Mucosa of descending colon (tissue), 3 donors: ENCODE measurements at regions not wholly inside any gene's neighbourhood (a gene's known extent, or its start where the extent isn't known, plus 50 kb on each side); places are given as distances from the start of the nearest gene placed in this dataset.

Experiments
- ATAC-seq: fragments of 200-7000 bp; cut with Tn5 transposase; one replicate; pipeline ENCODE4 v1.9.1; 2020; ENCODE audit warnings: mild to moderate bottlenecking, moderate library complexity
- DNase-seq, 3 donors: peaks; one replicate each; pipeline ENCODE4 v3.0.0-alpha.2; 2020
- H3K36me3 ChIP-seq: fragments of 200-600 bp; one replicate; pipeline ENCODE4 v1.8.0; 2021; ENCODE audit warnings: low read depth, mild to moderate bottlenecking
- H3K4me1 ChIP-seq: fragments of 200-600 bp; one replicate; pipeline ENCODE4 v1.8.0; 2021; ENCODE audit warnings: low read depth, mild to moderate bottlenecking
- H3K4me3 ChIP-seq: fragments of 200-600 bp; one replicate; pipeline ENCODE4 v1.8.0; 2021; ENCODE audit warnings: mild to moderate bottlenecking
- H3K9me3 ChIP-seq: fragments of 200-600 bp; one replicate; pipeline ENCODE4 v1.8.0; 2021; ENCODE audit warnings: mild to moderate bottlenecking
- intact Hi-C, 2 donors: fragments of 100-400 bp; cut with DNase I in 1 of 2; cut with micrococcal nuclease in 1 of 2; formaldehyde crosslinking; loops; one replicate each; pipeline versions ENCODE4 v1.11.0 to v1.11.1; 2022; cut with DNase I, micrococcal nuclease
- TF ChIP-seq, protein P1 (sequence below): fragments of 200-600 bp; IDR thresholded peaks from one replicate; pipeline ENCODE4 v1.8.0; 2022; ENCODE audit warnings: antibody characterized with exemption, mild to moderate bottlenecking
- donor health status: DM: no; HTN: no; CAD: no; lungs with moderate emphysema.
- donor health status: DM: no; HTN: no; CAD: no.
- donor health status: DM: no; HTN: yes; CAD: no.

DNA sequence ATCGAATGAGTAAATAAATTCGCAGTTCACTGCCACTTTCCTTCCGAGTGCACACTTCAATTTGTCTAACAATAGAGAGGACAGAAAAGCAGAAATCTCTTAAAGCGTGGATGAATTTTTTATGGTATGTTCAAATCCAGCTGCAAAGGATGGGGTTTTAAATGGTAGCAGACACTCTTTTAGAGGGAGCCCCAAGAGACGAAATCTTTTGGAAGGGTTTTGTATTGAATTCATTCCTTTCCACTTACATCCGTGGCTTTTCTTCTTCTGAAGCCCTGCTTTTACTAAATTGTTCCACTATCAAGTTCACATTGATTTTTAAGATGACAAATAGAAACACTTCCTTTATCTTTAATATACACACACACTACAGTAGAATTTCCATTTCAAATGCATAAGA, 680.7 kb downstream of the NR4A2 start:
- TF ChIP-seq, protein P1, sequence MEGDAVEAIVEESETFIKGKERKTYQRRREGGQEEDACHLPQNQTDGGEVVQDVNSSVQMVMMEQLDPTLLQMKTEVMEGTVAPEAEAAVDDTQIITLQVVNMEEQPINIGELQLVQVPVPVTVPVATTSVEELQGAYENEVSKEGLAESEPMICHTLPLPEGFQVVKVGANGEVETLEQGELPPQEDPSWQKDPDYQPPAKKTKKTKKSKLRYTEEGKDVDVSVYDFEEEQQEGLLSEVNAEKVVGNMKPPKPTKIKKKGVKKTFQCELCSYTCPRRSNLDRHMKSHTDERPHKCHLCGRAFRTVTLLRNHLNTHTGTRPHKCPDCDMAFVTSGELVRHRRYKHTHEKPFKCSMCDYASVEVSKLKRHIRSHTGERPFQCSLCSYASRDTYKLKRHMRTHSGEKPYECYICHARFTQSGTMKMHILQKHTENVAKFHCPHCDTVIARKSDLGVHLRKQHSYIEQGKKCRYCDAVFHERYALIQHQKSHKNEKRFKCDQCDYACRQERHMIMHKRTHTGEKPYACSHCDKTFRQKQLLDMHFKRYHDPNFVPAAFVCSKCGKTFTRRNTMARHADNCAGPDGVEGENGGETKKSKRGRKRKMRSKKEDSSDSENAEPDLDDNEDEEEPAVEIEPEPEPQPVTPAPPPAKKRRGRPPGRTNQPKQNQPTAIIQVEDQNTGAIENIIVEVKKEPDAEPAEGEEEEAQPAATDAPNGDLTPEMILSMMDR = no peak
- DNase-seq = no peak
- ATAC-seq = no peak
- Histone ChIP-seq H3K9me3 (no peaks in the 10 kb centered on the region), H3K4me3 (no peak overlapping the region), H3K4me1 (no peaks in the 10 kb centered on the region), H3K36me3 (no peaks in the 10 kb centered on the region)
- intact Hi-C loops = no loop called here

DNA sequence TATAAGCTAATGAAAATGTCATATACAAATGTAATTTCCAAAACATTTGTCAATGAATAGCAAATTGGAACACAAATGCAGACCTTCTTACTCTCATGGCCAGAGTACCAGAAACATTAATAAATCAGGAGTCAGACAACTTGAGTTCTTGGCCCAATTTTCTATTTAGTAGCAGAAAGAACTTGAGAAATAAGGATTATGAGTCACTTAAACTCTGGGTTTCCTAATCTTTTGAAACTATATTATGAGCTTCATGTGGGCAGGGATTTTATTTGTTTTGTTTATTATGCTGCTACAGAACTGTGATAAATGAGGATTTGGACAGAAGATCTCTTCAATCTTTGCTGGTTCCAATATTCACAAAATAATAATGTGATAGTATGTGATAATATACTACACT, 686.7 kb downstream of the NR4A2 start:
- Histone ChIP-seq H3K4me3 (no peak overlapping the region), H3K9me3 (no peaks in the 10 kb centered on the region), H3K4me1 (no peaks in the 10 kb centered on the region), H3K36me3 (no peaks in the 10 kb centered on the region)
- no peak for DNase-seq
- no peak for ATAC-seq
- intact Hi-C loops = no loop called here
- TF ChIP-seq, protein P1 = no peak

DNA sequence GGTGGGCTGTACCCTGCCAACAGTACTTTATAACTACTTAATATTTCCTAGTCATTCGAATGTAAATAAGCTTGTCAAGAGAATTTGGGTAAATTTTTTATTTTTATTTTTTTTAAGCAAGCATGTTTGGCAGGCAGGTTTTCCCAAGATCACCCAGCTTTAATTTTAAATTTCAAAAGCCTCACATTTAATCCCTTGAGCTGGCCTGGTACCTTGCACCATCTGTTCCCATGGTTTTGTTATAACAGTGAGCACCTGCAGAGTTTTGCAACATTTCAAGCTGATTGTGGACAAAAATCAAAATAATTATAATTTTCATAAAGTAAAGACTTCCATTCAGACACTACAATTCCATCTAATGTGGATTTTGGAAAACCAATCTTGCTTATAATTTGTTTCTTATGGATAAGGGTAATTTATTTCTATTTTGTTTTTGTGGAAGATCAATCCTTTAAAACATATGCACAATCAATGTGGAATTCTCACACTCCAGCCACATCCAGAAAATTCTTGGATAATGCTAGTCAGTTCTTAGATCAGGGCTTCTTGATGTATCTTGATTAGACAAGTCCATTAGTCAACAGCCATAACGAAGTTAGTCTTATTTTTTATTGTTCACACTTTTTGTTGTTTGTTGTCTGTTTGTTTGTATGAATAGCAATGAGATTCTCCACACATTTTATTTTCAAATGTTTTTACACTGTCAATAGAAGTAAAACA, 689.3 kb downstream of the NR4A2 start:
- DNase-seq = no peak
- intact Hi-C loops = no loop called here
- H3K36me3 ChIP-seq = no peaks in the 10 kb centered on the region
- H3K4me1 ChIP-seq = no peaks in the 10 kb centered on the region
- H3K9me3 ChIP-seq = no peaks in the 10 kb centered on the region
- no peak for ATAC-seq
- no peak overlapping the region for H3K4me3 ChIP-seq
- TF ChIP-seq, protein P1 = no peak

DNA sequence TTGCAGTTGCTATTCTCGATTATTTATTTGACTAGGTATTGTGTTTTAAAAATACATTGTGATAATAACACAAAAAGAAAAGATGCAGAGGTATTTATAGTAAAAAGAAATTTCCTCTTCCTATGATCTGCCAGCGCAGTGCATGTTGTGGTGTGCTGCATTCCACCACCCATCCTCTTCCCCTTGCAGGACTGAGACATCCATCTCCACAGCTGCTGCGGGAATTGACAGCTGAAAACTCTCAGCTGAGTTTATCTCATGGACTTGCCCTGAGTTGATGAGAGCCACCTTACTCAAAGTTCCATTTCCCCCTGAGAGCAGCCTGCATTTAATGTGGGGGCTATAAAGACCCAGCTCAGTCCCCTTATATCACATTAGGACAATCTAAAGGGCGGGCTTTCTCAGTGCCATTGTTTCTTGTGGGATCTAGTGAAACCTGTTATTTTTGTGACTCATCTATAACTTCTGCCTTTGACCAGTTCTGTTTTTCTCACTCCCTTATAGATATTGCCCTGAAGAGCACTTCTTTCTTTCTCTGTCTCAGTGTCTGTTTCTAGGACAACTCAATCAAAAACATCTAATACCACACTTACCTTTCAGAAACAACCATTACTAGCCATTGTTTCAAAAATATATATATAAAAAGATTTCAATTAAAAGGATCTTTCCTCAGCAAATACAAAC, 698.5 kb downstream of the NR4A2 start:
- intact Hi-C loops = no loop called here
- ATAC-seq (no peak), DNase-seq (no peak)
- Histone ChIP-seq H3K4me3 (no peak overlapping the region), H3K9me3 (no peaks in the 10 kb centered on the region), H3K4me1 (no peaks in the 10 kb centered on the region), H3K36me3 (no peaks in the 10 kb centered on the region)
- TF ChIP-seq, protein P1 = no peak

DNA sequence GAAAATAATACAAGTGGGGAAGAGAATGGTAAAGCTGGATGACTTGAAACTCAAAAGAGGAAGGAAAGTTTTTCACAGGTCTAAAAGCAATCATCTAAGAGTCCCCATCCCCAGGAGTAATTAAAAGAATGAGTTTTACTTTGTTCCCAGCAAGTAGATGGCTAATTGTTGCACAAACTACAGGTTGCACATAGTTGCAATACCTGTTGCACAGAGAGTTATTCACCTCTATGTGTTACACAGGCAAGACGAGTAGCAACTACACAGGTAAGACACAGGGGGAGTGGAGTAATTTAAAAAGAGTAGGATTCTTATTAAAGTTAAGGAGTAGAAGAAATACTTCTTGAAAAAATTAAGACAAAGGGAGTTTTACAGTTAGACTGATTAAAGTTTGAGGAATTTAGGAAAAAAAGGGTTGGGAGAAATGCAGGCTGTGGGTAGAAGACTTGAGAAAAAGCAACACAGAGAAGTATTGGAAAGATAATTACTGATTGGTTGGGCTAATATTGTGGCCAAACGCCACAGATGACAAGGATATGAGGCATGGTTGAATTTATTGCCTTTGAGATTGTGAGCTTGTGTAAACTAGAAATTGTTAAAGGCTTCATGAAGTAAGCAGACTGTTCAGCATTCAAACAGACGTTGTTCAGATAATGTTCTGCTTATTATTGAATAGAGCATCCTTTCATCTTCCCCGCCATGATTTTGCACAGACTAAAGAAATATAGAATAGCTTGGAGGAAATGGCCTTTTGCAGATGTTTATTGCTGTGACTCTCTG, 699.3 kb downstream of the NR4A2 start:
- intact Hi-C loops = no loop called here

More for the DNA sequence above, 699.3 kb downstream of the NR4A2 start:
- DNase-seq (no peak), ATAC-seq (no peak)
- Histone ChIP-seq H3K36me3 (no peaks in the 10 kb centered on the region), H3K4me3 (no peak overlapping the region), H3K9me3 (no peaks in the 10 kb centered on the region), H3K4me1 (no peaks in the 10 kb centered on the region)
- TF ChIP-seq, protein P1 = no peak
